Activated T-cell treated with anti-CD3 and anti-CD28 coated beads for 24 hours (primary cell): ENCODE measurements at regions not wholly inside any gene's neighbourhood (a gene's known extent, or its start where the extent isn't known, plus 50 kb on each side); places are given as distances from the start of the nearest gene placed in this dataset.

Experiments
- DNase-seq: peaks from one replicate; pipeline ENCODE4 v3.0.0-alpha.2; 2020; ENCODE audit warnings: low read depth

DNA sequence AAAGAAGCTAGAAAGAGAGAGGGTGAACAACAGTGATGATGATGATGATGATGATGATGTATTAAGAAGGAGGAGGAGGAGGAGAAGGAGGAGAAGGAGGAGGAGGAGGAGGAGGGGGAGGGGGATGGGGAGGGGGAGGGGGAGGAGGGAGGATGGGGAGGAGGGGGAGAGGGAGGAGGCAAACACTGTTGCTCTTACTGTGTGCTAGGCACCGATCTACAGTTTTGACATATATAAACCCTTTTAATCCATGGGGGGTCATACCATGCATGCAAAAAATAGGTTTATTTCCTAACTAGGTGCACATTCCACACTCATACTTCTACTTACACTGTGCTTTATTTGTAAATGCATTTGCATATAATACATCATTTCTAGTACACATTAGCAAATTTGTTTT is 482.8 kb upstream of the FAM241A start:
- no peak for DNase-seq

DNA sequence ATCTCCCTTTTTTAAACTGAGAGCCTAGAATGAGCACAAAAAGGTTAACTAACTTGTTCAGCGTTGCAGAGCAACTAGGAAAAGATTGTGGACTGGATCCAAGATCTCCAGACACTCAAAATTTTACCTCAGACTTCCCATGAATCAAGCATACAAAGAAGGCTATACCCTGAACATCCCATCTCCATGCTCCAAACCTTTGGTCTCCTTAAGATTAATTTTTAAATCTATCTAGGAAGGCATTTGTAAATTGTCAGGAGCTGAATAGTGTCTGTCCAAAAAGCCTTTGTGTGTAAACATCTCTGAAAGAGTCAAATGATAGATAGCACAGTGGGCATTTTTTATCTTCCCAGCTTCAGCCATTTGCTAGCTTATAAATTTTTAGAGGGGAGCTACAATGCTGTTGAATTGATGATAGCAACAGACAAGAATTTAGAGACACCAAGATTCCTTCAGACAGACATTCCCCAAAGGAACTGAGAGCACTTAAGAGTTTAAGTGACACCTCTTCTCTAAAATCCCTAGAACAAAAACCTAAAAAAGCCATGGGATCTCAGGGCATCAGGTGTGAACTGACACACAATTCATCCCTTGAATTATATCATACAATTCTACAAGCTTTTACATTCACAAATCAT is 480.8 kb upstream of the FAM241A start:
- no peak for DNase-seq

DNA sequence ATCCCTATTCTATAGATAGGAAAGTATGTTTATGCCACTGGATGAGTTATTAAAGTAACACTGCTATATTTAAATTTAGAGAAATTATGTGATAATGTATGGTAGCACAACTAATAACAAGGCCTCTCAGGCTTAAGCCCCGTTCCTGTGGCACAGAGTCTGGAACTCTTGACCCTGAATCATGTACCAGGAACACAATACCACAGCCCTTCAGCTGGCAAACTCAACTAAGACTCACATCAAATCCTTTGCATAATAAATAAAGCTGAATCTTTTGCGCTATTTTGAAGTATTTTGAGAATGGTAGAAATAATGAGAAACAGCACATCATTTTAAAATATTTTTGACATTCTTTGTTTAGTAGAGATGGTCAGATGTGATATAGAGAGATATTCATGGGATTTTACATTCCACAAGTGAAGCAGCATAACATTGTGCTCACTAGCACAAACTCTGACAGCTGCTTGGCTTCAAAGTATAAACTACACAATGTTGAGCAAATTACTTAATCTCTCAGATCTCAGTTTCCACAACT is 478.4 kb upstream of the FAM241A start:
- DNase-seq: no peak

DNA sequence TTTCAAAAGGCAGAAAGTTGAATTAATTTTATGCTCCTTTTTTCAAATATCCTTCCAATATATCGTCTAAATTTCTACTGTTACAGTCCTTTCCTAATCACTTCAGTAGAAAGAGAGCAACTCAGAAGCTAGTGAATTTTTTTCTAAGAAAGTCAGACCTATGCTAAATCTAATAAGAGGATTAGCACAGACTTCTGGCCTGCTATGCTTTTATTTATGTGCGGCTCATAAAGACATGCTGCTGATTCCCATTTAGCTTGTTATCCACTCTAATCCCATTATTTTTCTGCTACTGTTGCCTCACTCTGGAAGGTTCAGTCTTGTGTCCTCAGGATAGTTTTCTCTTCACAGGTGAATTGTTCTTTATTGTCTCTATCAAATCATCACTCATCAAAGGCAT is 473.5 kb upstream of the FAM241A start:
- no peak for DNase-seq

DNA sequence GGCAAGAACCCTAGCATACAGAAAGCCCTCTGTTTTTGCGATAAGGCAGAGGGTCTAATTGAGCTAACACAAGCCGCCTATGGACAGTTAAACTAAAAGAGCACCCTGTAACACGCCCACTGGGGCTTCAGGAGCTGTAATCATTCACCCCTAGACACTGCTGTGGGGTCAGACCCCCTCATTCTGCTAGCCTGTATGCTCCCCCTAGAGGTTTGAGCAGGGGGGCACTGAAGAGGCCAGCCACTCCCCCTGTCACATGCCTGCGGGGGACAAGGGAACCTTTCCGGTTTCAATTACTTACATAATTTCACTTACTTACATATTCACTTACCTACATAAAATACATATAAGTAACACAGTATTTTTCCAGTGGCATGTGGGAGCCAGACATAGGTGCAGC is 469.5 kb upstream of the FAM241A start:
- no peak for DNase-seq

DNA sequence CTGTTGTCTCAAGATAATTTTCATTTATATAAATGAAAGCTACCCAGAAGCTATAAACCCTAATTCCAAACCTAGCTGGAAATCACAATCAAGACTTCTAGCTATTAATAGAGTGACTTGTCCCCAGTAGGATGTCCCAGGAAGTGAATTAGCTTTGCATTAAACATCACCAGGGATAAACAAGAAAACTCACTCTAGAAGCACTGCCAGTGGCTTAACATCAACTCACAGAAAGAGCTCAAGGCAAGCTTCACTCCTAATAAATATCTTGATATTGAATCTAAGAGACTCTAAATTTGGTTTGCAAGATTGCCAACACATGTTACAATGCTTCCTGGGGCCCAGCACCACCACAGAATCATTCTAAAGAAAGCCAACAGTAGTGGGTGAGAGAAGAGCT is 468.7 kb upstream of the FAM241A start:
- DNase-seq: no peak

DNA sequence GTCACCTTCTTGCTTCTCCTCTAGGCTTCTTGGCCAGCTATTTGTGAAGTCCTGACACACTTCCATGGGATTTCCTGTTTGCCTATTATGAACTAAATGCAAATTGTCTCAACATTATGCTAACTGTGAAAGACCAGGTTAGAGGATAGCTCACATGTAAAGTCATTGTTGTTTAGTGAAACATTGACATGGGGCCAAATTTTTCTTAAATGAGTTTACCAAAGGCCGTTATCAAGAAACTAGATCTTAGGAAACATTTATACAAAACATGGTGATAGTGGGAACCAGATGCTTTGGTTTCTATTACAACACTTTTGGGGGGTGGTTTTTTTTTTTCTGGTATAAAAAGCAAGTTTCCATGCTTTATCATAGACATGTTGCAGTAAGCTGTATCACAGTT is 466.8 kb upstream of the FAM241A start:
- no peak for DNase-seq

DNA sequence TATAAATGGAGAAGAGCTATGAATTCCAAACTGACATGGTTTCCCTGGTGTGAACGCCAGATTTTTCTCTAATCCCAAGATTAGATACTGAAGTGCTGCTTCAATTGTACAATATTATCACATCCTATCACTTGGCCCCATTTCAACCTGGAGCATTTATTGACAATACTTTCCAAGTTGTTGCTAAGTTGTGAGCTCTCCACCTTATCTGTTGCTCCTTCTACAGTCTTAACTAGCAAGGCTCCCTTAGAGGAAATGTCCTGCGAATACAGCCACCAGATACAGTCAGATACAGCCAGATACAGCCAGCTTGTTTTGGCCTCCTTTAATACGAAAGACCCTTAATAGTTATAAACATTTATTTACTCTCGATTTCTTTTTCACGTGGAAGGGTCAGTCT is 466.3 kb upstream of the FAM241A start:
- no peak for DNase-seq

DNA sequence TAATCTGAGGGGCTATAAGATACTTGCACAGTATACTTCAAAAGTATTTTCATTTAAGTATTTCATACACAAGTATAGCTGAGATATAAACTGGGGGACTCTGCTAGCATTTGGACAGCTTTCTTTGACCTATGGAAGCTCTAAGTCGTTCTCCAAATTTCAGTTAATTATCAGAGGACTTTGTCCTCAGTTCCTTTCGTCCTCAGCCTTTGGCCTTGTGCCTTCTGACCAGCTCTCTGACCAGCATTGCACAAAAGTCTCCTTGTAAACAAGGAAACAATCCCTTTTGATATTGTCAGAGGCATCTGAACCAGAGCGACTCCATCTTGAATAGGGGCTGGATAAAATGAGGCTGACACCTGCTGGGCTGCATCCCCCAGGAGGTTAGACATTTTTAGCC is 464.0 kb upstream of the FAM241A start:
- no peak for DNase-seq

DNA sequence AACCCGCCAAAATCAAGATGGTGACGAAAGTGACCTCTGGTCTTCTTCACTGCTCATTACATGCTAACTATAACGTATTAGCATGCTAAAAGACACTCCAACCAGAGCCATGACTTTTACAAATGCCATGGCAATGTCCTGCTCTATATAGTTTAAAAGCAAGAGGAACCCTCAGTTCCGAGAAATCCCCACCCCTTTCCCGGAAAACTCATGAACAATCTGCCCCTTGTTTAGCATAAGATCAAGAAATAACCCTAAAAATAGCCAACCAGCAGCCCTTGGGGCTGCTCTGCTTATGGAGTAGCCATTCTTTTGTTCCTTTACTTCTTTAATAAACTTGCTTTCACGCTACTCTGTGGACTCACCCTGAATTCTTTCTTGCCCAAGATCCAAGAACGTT is 463.5 kb upstream of the FAM241A start:
- no peak for DNase-seq

DNA sequence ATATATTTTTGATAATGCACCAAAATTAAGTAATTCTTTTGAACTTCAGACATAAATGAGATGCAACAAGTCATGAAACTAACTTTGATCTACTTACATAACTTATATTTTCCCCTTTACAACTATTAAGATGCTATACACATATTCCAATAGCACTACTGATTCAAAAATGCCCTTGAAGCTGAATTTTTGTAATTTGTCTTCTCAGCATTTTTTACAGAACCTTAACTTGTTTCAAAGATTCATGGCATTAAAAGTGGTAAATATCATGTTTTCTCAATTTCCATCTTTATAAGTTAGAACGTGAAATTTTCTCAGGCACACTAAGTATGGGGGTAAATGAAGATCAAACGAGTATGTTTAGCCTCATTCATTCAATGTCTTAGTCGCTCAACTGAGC is 460.0 kb upstream of the FAM241A start:
- DNase-seq: no peak

DNA sequence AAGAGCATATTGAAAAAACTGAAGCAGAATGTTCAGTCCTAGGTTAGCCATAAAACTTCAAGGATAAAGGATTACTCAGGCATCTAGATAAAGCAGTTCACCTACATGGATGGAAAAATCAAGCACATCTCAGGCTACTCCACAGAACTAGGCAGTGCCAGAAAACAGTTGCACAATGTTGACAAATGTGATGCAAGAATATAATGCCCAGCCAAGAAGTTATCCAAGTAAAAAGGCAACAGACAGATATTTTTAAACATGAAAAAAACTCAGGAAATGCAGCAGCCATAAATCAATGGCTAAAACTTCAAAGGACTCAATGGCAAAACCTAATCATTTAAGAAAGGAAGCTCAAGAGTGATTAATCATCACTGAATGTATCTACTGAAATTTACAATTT is 456.0 kb upstream of the FAM241A start:
- no peak for DNase-seq

DNA sequence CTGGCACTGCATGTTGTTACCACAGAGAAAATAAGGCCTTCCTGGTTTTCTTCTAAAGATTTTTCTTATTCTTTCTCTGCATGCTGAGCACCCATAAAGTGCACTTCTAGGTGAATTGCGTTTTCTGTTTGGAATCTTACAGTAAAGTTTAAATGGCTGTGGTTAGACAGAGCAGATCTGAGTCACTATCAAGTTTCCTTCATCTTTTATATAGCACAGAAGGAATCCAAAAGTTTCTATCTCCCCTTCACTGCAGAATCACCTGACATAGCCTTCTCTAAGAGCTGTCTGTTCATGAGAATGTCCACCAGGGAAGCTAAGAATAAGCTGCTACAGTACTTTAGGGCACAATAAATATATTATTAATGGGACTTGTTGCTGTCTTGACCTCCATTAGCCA is 455.5 kb upstream of the FAM241A start:
- no peak for DNase-seq

DNA sequence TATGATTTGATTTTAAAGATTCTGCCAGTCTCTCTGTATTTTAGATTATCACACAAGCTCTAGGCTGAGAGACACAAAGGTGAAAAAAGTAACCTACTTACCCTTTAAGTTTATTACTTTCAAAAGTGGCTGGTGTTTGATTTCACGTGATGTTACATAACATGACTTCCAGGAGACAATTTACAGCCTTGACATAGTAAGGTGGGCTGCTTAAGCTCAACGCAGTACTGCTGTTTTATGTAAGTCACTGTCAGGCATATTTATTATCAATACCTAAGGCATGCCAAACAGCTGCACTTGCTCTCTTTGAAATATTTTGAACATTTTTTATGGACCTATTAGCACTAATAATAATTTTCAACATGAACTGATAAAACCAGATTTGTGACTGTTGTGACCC is 451.5 kb upstream of the FAM241A start:
- DNase-seq: no peak

DNA sequence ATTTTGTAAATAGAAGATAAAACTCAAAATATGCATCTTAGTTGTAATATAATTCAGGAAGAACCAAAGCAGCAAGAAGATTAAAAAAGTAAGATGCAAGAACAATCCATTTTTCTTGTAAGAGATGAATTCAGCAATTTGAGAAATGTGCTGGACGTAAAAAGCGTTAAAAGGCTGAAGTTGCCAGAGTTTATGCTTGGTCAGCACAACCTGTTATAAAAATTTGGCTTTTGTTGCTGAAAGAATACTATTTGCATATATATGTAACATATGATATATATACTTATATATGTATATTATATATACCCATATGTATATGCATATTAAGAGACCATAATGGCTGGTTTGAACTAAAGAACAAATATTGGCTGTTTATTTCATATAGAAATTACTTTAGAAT is 449.6 kb upstream of the FAM241A start:
- DNase-seq: no peak

DNA sequence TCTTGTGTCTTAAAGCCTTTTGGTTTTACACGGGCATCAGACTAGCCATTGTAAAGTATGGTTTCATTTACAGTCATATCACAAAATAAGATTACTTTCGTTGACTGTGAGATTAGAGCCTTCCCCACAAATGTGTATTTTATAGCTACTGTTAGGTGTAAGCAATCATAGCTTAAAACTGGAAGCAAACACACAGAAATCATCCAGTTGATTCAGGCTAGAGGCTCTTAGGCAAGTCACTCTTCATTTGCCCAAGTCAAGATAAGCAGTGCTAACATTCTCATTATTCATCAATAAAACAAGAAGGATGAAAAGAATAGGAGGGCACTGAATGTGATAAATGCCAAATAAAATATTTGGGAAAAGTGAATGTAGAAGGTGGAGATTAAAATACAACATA is 448.7 kb upstream of the FAM241A start:
- DNase-seq: no peak

DNA sequence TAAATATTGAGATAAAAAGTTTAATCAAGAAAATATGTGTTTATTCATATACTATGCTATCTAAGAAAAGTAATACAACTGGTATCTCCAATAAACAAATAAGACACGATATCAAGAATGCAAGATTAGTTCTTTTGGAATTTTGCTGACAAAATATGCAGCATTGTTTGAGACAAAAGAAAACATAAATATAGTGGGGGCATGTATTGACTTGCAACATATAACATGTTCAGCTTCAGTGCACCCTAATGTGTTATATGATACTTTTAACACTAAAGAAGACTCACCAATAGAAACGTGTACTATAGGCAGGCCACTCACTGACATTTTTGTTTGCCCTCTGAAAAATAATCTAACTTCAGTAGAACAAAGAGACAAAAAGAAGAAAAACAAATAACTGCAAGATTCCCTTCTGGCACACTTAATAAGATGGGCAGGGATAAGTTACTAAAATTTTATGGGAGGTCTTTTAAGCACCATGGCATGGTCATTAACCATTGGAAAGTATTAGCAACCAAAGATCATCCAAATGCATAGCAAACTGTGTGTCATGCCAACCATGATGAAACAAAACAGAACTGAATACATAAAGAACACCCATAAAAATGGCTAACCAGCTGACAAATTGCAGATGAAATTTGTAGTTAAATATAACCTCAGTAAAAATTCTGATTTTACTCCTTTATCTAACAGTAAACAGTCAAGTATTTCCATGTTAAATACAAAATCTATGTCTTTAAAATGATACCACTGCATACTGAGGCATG is 447.9 kb upstream of the FAM241A start:
- no peak for DNase-seq

DNA sequence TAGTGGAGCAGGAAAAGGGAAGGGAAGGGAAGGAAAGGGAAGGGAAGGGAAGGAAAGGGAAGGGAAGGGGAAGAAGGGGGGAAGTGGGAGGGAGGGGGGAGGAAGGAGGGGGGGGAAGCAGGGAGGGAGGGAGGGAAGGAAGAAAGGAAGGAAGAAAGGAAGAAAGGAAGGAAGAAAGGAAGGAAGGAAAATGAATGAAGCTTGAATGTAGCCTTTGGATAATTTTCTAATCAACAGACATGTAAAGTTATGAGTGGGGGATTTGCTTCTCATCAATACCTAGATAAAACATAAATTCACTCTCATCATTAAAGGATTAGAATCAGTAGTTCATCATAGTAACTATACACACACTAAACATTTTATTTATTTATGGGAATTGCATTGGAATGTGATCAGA is 446.9 kb upstream of the FAM241A start:
- no peak for DNase-seq

DNA sequence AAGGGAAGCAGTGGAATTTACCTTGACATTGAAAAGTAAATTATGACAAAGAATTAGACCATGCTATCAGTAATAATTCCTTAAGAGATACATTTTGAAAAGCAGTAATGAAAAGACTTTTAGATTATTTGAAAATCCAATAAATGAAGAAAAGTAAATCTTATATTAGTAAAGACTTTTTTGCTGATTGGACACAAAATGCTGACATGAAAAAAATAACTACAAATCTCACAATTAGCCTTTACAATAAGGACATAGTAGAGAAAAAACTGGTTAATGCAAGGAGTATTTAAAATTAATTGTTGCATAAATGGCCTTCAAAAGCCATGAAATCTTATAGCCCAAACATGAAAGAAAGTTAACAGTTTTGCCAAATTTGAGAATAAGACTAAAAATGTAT is 446.1 kb upstream of the FAM241A start:
- DNase-seq: no peak

DNA sequence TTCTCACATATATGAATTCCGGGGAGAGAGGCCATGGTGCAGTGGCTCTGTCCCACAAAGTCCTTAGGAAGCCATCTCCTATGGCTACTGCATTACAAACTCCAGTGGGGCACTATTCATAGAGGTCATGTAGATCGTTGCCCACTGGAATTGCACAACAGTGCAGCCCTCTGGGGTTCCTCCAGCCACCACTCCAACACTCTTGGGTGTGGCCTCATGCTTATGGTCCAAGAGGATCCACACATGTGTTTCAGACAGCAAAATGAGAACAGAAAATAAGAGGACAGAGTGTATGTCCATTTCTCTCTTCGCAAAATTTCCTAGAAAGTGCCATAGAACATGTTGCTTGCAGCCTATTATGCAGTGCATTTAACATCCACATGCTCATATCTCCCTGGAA is 444.2 kb upstream of the FAM241A start:
- DNase-seq: no peak

DNA sequence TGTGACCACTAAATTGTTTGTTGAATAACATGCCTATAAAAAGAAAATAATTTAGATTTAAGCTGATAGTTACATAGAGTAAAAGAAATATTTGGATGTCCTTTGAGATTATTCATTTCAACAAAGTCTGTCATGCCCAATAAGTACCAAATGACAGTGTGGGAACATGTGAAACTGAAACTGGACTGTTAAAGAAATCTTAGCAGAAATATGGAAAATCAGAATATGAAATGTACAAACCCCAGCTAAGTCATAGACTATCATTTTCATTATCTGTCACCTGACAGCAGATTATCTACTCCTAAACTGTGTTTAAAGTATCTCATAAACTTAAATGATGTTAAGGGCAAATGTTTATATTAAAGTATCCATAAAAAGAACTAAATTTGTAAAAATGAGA is 437.8 kb upstream of the FAM241A start:
- DNase-seq: no peak

DNA sequence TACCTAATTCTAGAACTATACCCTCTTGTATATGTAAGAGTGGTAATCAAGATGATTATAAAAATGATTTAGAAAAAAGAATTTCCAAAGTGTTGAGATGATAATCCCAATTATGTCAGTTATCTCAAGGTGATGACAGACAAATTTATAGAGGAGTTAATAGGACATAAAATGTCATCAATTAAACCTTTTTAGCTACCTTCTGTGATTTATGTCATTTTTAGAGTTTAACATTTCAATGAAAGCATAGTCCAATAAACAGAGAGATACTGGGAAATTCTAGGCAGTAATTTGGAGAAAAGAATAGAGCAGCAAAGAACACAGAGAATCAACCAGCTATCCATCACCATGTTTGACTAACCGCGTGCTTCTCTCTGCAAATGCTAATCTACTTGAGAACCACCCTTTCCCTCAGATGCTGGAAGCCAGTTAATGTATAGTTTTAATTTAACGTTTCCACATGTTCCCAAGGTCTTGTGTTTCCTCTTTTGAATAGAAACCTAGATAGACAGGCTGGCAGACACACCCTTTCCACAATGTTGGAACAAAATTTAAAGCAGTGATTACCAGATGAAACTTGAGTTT is 433.1 kb upstream of the FAM241A start:
- no peak for DNase-seq

DNA sequence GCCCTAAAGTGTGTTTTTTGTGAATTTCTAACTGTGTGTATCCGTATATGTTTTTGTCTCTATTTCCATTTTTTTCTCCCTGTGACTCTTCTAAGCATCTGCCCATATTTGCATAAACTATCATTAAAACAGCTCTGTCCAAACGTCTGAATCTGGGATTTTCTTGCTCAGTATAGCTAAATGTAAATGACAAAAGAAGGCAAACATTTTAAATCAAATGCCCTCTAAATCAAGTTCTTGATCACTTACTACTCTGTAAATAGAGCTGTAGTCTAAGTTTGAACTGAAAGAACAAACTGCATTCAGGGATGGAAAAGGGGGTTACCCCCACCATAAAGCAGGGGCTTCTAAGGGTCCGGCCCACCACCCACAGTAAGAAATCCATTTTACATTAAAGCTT is 432.0 kb upstream of the FAM241A start:
- no peak for DNase-seq

DNA sequence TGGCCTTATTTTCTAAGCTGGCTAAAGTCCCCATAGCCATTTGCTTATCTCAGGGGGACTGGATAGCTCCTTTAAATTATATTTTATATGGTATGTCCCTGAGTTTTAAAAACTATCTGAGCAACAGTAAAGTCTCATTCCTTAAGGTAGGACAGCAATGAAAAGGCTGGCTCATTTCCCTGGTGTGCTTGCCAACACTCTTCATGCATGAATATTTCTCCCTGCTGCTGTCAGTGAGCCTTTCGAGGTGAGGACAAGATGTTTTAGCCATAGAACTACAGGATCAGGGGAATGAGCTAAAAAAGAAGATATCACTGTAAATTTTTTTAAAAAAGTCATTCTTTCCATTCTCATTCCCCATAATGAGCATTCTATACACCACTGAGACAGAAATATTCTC is 427.3 kb upstream of the FAM241A start:
- no peak for DNase-seq
